Stomach smooth muscle (tissue), 2 donors: ENCODE measurements at regions not wholly inside any gene's neighbourhood (a gene's known extent, or its start where the extent isn't known, plus 50 kb on each side); places are given as distances from the start of the nearest gene placed in this dataset.
"Not testable (repeated sequence)": the region's sequence is repeated elsewhere in the genome, so short reads cannot be mapped to it uniquely, and the experiment has no call there.

Source experiments
- H3K27ac ChIP-seq: one replicate; pipeline ENCODE4 v1.7.0; 2013; ENCODE audit warnings: mild to moderate bottlenecking, low read length, inconsistent platforms
- H3K27me3 ChIP-seq, 2 donors: one replicate each; pipeline ENCODE4 v1.7.0; 2013; ENCODE audit warnings: low read length in 2 of 2; ENCODE audit not compliant: insufficient read depth in 2 of 2, control insufficient read depth in 1 of 2
- H3K36me3 ChIP-seq, 2 donors: one replicate each; pipeline ENCODE4 v1.7.0; 2013; ENCODE audit warnings: low read length in 2 of 2; ENCODE audit not compliant: control insufficient read depth in 2 of 2, insufficient read depth in 2 of 2
- H3K4me1 ChIP-seq: one replicate; pipeline ENCODE4 v1.7.0; 2013; ENCODE audit warnings: low read length; ENCODE audit not compliant: control insufficient read depth, insufficient read depth
- H3K4me3 ChIP-seq, 2 donors: one replicate each; pipeline ENCODE4 v1.7.0; 2013; ENCODE audit warnings: low read length in 2 of 2
- H3K9ac ChIP-seq, 2 donors: one replicate each; pipeline ENCODE4 v1.7.0; 2013; ENCODE audit warnings: low read length in 2 of 2, mild to moderate bottlenecking in 1 of 2
- H3K9me3 ChIP-seq, 2 donors: one replicate each; pipeline ENCODE4 v1.7.0; 2013; ENCODE audit warnings: low read length in 2 of 2; ENCODE audit not compliant: control insufficient read depth in 2 of 2
- donor health status: healthy.
- donor health status: Pancreatic carcinoma.

GRCh38 chr1:70779571-70779970, 268.0 kb downstream of the PTGER3 start:
- Histone ChIP-seq H3K9ac (no peak overlapping the region), H3K4me1 (no peaks in the 10 kb centered on the region), H3K36me3 (no peaks in the 10 kb centered on the region), H3K4me3 (no peak overlapping the region), H3K27me3 (no peaks in the 10 kb centered on the region), H3K27ac (no peak overlapping the region), H3K9me3 (no peaks in the 10 kb centered on the region)

DNA sequence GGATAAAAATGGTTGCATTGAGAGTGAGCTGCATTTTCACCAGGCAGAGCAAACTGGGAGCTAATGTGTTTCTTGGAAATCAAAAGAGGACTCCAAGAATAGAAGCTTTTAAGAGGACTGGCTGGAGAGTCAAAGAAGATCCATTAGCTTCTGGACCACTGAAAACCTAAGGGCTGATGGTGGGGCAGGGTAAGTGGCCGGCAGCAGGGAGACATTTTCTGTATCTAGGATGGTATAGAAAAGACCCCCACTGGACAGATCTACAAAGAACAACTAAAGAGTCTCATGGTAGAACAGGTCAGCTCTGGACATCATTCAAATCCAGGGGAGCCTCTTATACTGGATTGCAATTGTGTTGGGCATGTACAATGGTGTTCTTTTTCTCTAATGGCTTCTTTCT, 262.3 kb downstream of the PTGER3 start:
- Histone ChIP-seq H3K9ac (no peak overlapping the region), H3K4me3 (no peak overlapping the region), H3K27me3 (no peaks in the 10 kb centered on the region), H3K4me1 (no peaks in the 10 kb centered on the region), H3K9me3 (no peaks in the 10 kb centered on the region), H3K36me3 (no peaks in the 10 kb centered on the region), H3K27ac (no peak overlapping the region)

GRCh38 chr1:70790232-70790923, 257.2 kb downstream of the PTGER3 start:
- H3K4me1 ChIP-seq = no peaks in the 10 kb centered on the region
- H3K9me3 ChIP-seq = no peaks in the 10 kb centered on the region
- no peak overlapping the region for H3K4me3 ChIP-seq
- no peak overlapping the region for H3K27ac ChIP-seq
- no peak overlapping the region for H3K9ac ChIP-seq
- no peaks in the 10 kb centered on the region for H3K27me3 ChIP-seq
- no peaks in the 10 kb centered on the region for H3K36me3 ChIP-seq

DNA sequence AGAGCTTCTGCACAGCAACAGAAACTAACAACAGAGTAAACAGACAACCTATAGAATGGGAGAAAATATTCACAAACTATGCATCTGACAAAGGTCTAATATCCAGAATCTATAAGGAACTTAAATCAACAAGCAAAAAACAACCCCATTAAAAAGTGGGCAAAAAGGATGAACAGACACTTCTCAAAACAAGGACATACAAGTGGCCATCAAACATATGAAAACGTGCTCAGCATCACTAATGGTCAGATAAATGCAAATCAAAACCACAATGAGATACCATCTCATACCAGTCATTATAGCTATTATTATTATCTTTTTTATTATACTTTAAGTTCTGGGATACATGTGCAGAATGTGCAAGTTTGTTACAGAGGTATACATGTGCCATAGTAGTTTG, 252.6 kb downstream of the PTGER3 start:
- not testable (repeated sequence) for H3K9ac ChIP-seq, H3K36me3 ChIP-seq, H3K4me1 ChIP-seq, H3K4me3 ChIP-seq, H3K9me3 ChIP-seq, H3K27me3 ChIP-seq, H3K27ac ChIP-seq

DNA sequence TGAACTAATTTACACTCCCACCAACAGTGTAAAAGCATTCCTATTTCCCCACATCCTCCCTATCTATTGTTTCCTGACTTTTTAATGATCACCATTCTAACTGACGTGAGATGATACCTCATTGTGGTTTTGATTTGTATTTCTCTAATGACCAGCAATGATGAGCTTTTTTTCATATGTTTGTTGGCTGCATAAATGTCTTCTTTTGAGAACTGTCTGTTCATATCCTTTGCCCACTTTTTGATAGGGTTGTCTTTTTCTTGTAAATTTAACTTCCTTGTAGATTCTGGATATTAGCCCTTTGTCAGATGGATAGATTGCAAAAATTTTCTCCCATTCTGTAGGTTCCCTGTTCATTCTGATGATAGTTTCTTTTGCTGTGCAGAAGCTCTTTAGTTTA, 251.3 kb downstream of the PTGER3 start:
- not testable (repeated sequence) for H3K9ac ChIP-seq

DNA sequence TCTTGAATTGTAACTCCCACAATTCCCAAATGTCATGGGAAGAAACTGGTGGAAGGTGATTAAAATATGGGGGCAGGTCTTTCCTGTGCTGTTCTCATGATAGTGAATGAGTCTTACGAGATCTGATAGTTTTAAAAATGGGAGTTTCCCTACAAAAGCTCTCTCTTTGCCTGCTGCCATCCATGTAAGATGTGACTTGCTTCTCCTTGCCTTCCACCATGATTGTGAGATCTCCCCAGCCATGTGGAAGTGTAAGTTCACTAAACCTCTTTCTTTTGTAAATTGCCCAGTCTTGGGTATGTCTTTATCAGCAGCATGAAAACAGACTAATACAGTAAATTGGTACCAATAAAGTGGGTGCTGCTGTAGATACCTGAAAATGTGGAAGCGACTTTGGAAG, 245.0 kb downstream of the PTGER3 start:
- H3K4me1 ChIP-seq, H3K27ac ChIP-seq, H3K9me3 ChIP-seq, H3K4me3 ChIP-seq, H3K36me3 ChIP-seq, H3K27me3 ChIP-seq, H3K9ac ChIP-seq: not testable (repeated sequence)

More for the DNA sequence above, 251.3 kb downstream of the PTGER3 start:
- not testable (repeated sequence) for H3K9me3 ChIP-seq, H3K4me1 ChIP-seq, H3K27ac ChIP-seq, H3K4me3 ChIP-seq, H3K36me3 ChIP-seq, H3K27me3 ChIP-seq

DNA sequence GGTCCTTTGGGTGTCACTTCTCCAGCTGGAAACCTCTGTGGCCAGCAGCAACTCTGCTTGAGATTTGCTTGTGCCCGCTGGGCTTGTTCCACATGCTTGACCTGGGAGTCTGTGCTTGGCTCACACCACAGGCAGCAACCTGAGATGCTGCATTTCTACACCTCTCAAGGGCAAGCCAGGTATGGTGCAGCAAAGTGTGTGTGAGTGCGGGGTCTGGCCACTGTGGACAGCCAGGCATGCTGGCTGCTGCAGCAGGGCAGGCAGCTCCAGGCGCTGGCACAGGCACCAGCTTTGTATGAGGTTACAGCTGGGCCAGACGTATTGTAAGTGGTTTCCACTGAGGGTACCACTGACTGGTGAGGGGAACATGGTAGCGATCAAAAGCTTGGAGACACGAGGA, 242.0 kb downstream of the PTGER3 start:
- H3K9ac ChIP-seq = no peak overlapping the region

DNA sequence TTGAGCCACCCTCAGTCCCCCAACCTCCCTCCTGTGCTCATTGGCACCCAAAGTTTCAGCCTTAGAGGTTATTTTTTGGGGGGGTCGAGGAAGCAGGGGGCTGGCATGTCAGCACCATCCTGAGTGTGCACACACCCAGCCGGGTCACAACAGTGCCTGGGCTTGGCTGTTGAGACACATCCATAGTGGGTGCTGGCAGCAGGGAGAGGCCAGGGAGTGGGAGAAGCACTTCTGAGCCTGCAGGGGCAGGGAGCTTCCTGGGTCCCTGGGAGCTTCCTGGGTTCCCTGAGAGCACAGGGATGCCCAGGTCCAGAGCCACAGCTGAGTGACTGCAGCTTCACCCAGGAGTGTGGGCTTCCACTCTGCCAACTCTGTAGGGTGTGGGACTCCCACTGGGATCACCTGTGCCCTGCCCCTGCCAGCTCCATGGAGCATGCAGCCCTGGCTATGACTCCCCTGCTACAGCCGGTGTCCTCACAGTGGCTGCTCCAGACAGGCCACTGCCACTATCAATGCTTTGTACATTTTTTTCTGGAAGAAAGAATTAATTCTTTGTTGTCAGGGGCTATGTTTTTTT, 240.4 kb downstream of the PTGER3 start:
- Histone ChIP-seq H3K9me3 (no peaks in the 10 kb centered on the region), H3K27me3 (no peaks in the 10 kb centered on the region), H3K27ac (no peak overlapping the region), H3K4me3 (no peak overlapping the region), H3K4me1 (no peaks in the 10 kb centered on the region), H3K36me3 (no peaks in the 10 kb centered on the region), H3K9ac (no peak overlapping the region)

More for the DNA sequence above, 242.0 kb downstream of the PTGER3 start:
- Histone ChIP-seq H3K4me3 (no peak overlapping the region), H3K36me3 (no peaks in the 10 kb centered on the region), H3K9me3 (no peaks in the 10 kb centered on the region), H3K27ac (no peak overlapping the region), H3K27me3 (no peaks in the 10 kb centered on the region), H3K4me1 (no peaks in the 10 kb centered on the region)

- no peaks in the 10 kb centered on the region for H3K36me3 ChIP-seq
- no peaks in the 10 kb centered on the region for H3K27me3 ChIP-seq
- no peaks in the 10 kb centered on the region for H3K4me1 ChIP-seq
- H3K9me3 ChIP-seq = no peaks in the 10 kb centered on the region
- H3K4me3 ChIP-seq = no peak overlapping the region
- no peak overlapping the region for H3K27ac ChIP-seq
- H3K9ac ChIP-seq = no peak overlapping the region
Measured at GRCh38 chr1:70809069-70809468, 238.5 kb downstream of the PTGER3 start.

GRCh38 chr1:70811815-70812214, 235.8 kb downstream of the PTGER3 start:
- Histone ChIP-seq H3K36me3 (no peaks in the 10 kb centered on the region), H3K27ac (no peak overlapping the region), H3K4me3 (no peak overlapping the region), H3K9me3 (no peaks in the 10 kb centered on the region), H3K4me1 (no peaks in the 10 kb centered on the region), H3K9ac (no peak overlapping the region), H3K27me3 (no peaks in the 10 kb centered on the region)

GRCh38 chr1:70812442-70813109, 235.0 kb downstream of the PTGER3 start:
- H3K36me3 ChIP-seq = no peaks in the 10 kb centered on the region
- no peaks in the 10 kb centered on the region for H3K4me1 ChIP-seq
- no peaks in the 10 kb centered on the region for H3K27me3 ChIP-seq
- H3K9me3 ChIP-seq = no peaks in the 10 kb centered on the region
- H3K4me3 ChIP-seq = no peak overlapping the region
- no peak overlapping the region for H3K9ac ChIP-seq
- no peak overlapping the region for H3K27ac ChIP-seq
